OCI-LY3 (cell line): ENCODE measurements at regions not wholly inside any gene's neighbourhood (a gene's known extent, or its start where the extent isn't known, plus 50 kb on each side); places are given as distances from the start of the nearest gene placed in this dataset.

Source experiments
- EZH2phosphoT487 ChIP-seq: fragments of 200-600 bp; shearing (Covaris generic); IDR thresholded peaks from 2 replicates; pipeline ENCODE4 v1.6.1; 2018; ENCODE audit warnings: antibody characterized with exemption, mixed run types, low read depth
- TF ChIP-seq, protein P1 (sequence below): fragments of 200-600, 300-600 bp; sonication (generic); IDR thresholded peaks from 2 replicates; pipeline ENCODE4 v1.5.1; 2014; ENCODE audit warnings: antibody characterized with exemption, low read length, low read depth

- TF ChIP-seq, protein P1, sequence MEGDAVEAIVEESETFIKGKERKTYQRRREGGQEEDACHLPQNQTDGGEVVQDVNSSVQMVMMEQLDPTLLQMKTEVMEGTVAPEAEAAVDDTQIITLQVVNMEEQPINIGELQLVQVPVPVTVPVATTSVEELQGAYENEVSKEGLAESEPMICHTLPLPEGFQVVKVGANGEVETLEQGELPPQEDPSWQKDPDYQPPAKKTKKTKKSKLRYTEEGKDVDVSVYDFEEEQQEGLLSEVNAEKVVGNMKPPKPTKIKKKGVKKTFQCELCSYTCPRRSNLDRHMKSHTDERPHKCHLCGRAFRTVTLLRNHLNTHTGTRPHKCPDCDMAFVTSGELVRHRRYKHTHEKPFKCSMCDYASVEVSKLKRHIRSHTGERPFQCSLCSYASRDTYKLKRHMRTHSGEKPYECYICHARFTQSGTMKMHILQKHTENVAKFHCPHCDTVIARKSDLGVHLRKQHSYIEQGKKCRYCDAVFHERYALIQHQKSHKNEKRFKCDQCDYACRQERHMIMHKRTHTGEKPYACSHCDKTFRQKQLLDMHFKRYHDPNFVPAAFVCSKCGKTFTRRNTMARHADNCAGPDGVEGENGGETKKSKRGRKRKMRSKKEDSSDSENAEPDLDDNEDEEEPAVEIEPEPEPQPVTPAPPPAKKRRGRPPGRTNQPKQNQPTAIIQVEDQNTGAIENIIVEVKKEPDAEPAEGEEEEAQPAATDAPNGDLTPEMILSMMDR: no peak
- no peak for TF ChIP-seq EZH2phosphoT487
Measured at GRCh38 chr16:54696522-54696921, 234.1 kb upstream of the IRX5 start.
